IMR-90 (cell line): ENCODE measurements at regions not wholly inside any gene's neighbourhood (a gene's known extent, or its start where the extent isn't known, plus 50 kb on each side); places are given as distances from the start of the nearest gene placed in this dataset.

Experiments used
- ATAC-seq: fragments of 200-7000 bp; cut with Tn5 transposase; 2 replicates; pipeline ENCODE4 v1.9.1; 2020; ENCODE audit warnings: low read depth, mild to moderate bottlenecking, moderate library complexity
- BruUV-seq: library from RNA; stranded (reverse); fragments of 400-500 nt; replicated peaks from 2 replicates; lab custom pipeline; 2021; lab: Mats Ljungman, UMichigan
- CTCF ChIA-PET: fragments of 300-600 bp; formaldehyde crosslinking; extraction: SDS; loops from one replicate; lab custom pipeline; 2021; ENCODE audit warnings: antibody characterized with exemption; lab: Yijun Ruan, JAX
- POLR2A ChIA-PET: fragments of 300-600 bp; sonication (Branson Sonifier 250); formaldehyde crosslinking; loops from one replicate; lab custom pipeline; 2022; ENCODE audit warnings: antibody characterized with exemption; ENCODE audit not compliant: unreplicated experiment; lab: Charles Lee
- DNase-seq: peaks from one replicate; pipeline ENCODE4 v3.0.0; 2013
- H2AFZ ChIP-seq: replicated peaks from 2 replicates; pipeline ENCODE3; 2013; ENCODE audit warnings: low read length, mild to moderate bottlenecking; ENCODE audit not compliant: poor library complexity
- H2AK5ac ChIP-seq: 2 replicates; pipeline ENCODE4 v1.6.1; 2013; ENCODE audit warnings: low read depth, low read length, inconsistent platforms
- H2AK9ac ChIP-seq: replicated peaks from 2 replicates; pipeline ENCODE3; 2013; ENCODE audit warnings: mild to moderate bottlenecking, low read depth, low read length, moderate library complexity; ENCODE audit not compliant: poor library complexity
- H2BK120ac ChIP-seq: 2 replicates; pipeline ENCODE4 v1.6.1; 2013; ENCODE audit warnings: low read depth, low read length, inconsistent platforms
- H2BK15ac ChIP-seq: 3 replicates; pipeline ENCODE4 v1.6.1; 2013; ENCODE audit warnings: low read depth, low read length, inconsistent platforms
- H2BK20ac ChIP-seq: 2 replicates; pipeline ENCODE4 v1.6.1; 2013; ENCODE audit warnings: low read depth, mild to moderate bottlenecking, inconsistent platforms, low read length, moderate library complexity
- H2BK5ac ChIP-seq: 2 replicates; pipeline ENCODE4 v1.6.1; 2013; ENCODE audit warnings: mild to moderate bottlenecking, low read depth, low read length, inconsistent platforms; ENCODE audit not compliant: poor library complexity, severe bottlenecking
- H3K14ac ChIP-seq: replicated peaks from 2 replicates; pipeline ENCODE4 v1.6.1; 2013; ENCODE audit warnings: low read depth, low read length, inconsistent platforms
- H3K18ac ChIP-seq: 2 replicates; pipeline ENCODE4 v1.6.1; 2013; ENCODE audit warnings: low read depth, low read length, control low read depth
- H3K23ac ChIP-seq: 2 replicates; pipeline ENCODE4 v1.6.1; 2013; ENCODE audit warnings: low read depth, low read length, inconsistent platforms
- H3K27ac ChIP-seq: 2 replicates; pipeline ENCODE4 v1.5.1; 2013; ENCODE audit warnings: mild to moderate bottlenecking, control low read depth, low read length; ENCODE audit not compliant: insufficient read depth
- H3K27me3 ChIP-seq: 2 replicates; pipeline ENCODE4 v1.6.1; 2013; ENCODE audit warnings: low read length; ENCODE audit not compliant: control insufficient read depth, insufficient read depth
- H3K36me3 ChIP-seq: 2 replicates; pipeline ENCODE4 v1.6.1; 2013; ENCODE audit warnings: low read length, mixed read lengths; ENCODE audit not compliant: control insufficient read depth, insufficient read depth
- H3K4ac ChIP-seq: 2 replicates; pipeline ENCODE4 v1.6.1; 2013; ENCODE audit warnings: low read depth, low read length, inconsistent platforms
- H3K4me1 ChIP-seq: 2 replicates; pipeline ENCODE4 v1.6.1; 2013; ENCODE audit warnings: low read length, mixed read lengths; ENCODE audit not compliant: control insufficient read depth, insufficient read depth
- H3K4me2 ChIP-seq: 2 replicates; pipeline ENCODE4 v1.6.1; 2013; ENCODE audit warnings: low read depth, mild to moderate bottlenecking, control low read depth, low read length, moderate library complexity
- H3K4me3 ChIP-seq: 2 replicates; pipeline ENCODE4 v1.5.1; 2013; ENCODE audit warnings: low read depth, mild to moderate bottlenecking, control low read depth, low read length, moderate library complexity; ENCODE audit not compliant: insufficient read depth
- H3K56ac ChIP-seq: 2 replicates; pipeline ENCODE4 v1.6.1; 2013; ENCODE audit warnings: low read length, inconsistent platforms; ENCODE audit not compliant: insufficient read depth; ENCODE audit errors: extremely low read depth
- H3K79me1 ChIP-seq, 2 experiments: 2 replicates each; pipeline ENCODE4 v1.6.1; 2013; ENCODE audit warnings: low read length in 2 of 2, inconsistent platforms in 1 of 2, low read depth in 1 of 2
- H3K9ac ChIP-seq: 2 replicates; pipeline ENCODE4 v1.6.1; 2013; ENCODE audit warnings: low read depth, low read length, control low read depth
- H3K9me1 ChIP-seq: 2 replicates; pipeline ENCODE4 v1.6.1; 2013; ENCODE audit warnings: low read length, inconsistent platforms; ENCODE audit not compliant: insufficient read depth
- H3K9me3 ChIP-seq: 2 replicates; pipeline ENCODE4 v1.6.1; 2013; ENCODE audit warnings: low read length; ENCODE audit not compliant: control insufficient read depth, insufficient read depth
- H4K20me1 ChIP-seq: 2 replicates; pipeline ENCODE4 v1.6.1; 2013; ENCODE audit warnings: low read length, inconsistent platforms; ENCODE audit not compliant: insufficient read depth
- H4K5ac ChIP-seq: 2 replicates; pipeline ENCODE4 v1.6.1; 2013; ENCODE audit warnings: mild to moderate bottlenecking, low read depth, low read length, control low read depth
- H4K8ac ChIP-seq, 2 experiments: 2 replicates each; pipeline ENCODE4 v1.6.1; 2013; ENCODE audit warnings: low read depth in 2 of 2, low read length in 2 of 2, control low read depth in 1 of 2, inconsistent platforms in 1 of 2
- H4K91ac ChIP-seq: 2 replicates; pipeline ENCODE4 v1.6.1; 2013; ENCODE audit warnings: low read depth, low read length, inconsistent platforms; ENCODE audit not compliant: insufficient read depth
- CHD1 ChIP-seq: IDR thresholded peaks from 2 replicates; pipeline ENCODE4 v1.6.1; 2012; ENCODE audit warnings: low read depth, low read length, improper control_type of control experiment
- ELK1 ChIP-seq: fragments of 150-350 bp; IDR thresholded peaks from 2 replicates; pipeline ENCODE4 v1.6.1; 2016; ENCODE audit warnings: low read depth, mild to moderate bottlenecking, low read length, moderate library complexity, borderline replicate concordance
- MAFK ChIP-seq: IDR thresholded peaks from 2 replicates; pipeline ENCODE4 v1.6.1; 2012; ENCODE audit warnings: low read depth, low read length, improper control_type of control experiment
- MAZ ChIP-seq: IDR thresholded peaks from 2 replicates; pipeline ENCODE4 v1.6.1; 2012; ENCODE audit warnings: low read depth, mild to moderate bottlenecking, low read length, improper control_type of control experiment, moderate library complexity, borderline replicate concordance
- MXI1 ChIP-seq: IDR thresholded peaks from 2 replicates; pipeline ENCODE4 v1.6.1; 2012; ENCODE audit warnings: low read depth, mild to moderate bottlenecking, low read length, moderate library complexity, borderline replicate concordance
- NFE2L2 ChIP-seq: fragments of 150-350 bp; IDR thresholded peaks from 2 replicates; pipeline ENCODE4 v1.6.1; 2016; ENCODE audit warnings: low read depth, mild to moderate bottlenecking, low read length
- USF2 ChIP-seq: fragments of 150-350 bp; IDR thresholded peaks from 2 replicates; pipeline ENCODE4 v1.6.1; 2017; ENCODE audit warnings: mild to moderate bottlenecking, antibody characterized with exemption, low read length, low read depth
- WGBS, 2 experiments: methylation state at CpG; one replicate each; pipeline versions ENCODE4 v1.1.5 to v1.1.7; 2013; ENCODE audit warnings: missing lambda C conversion rate in 2 of 2; ENCODE audit not compliant: insufficient read length in 1 of 2; ENCODE audit errors: extremely low coverage in 2 of 2; 5-methylcytosine and 5-hydroxymethylcytosine counted together
- dilution Hi-C: fragments of 300-500 bp; cut with HindIII; formaldehyde crosslinking; loops from one replicate; pipeline ENCODE4 v1.14.3; 2018; ENCODE audit warnings: low sequenced_read_pairs; ENCODE audit not compliant: unreplicated experiment
- in situ Hi-C: fragments of 300-500 bp; cut with MboI; formaldehyde crosslinking; loops from 3 replicates; pipeline ENCODE4 v1.14.3; 2019; ENCODE audit warnings: low sequenced_read_pairs, inconsistent platforms, mixed read lengths
- intact Hi-C: fragments of 100-400 bp; cut with micrococcal nuclease; formaldehyde crosslinking; loops from 2 replicates; pipeline ENCODE4 v1.10.0; 2022

GRCh38 chr6:90759664-90760063 lies 172.8 kb upstream of the MAP3K7 start:
- Histone ChIP-seq H3K4me2 (no peak overlapping the region), H2AK9ac (no peak overlapping the region), H3K4me1 (no peaks in the 10 kb centered on the region), H3K4me3 (no peak overlapping the region), H3K23ac (no peak overlapping the region), H3K14ac (no peak overlapping the region), H3K9me3 (no peaks in the 10 kb centered on the region), H3K9me1 (no peaks in the 10 kb centered on the region), H4K91ac (no peak overlapping the region), H2BK120ac (no peak overlapping the region), H3K18ac (no peak overlapping the region), H2BK5ac (no peak overlapping the region), H2AFZ (no peak overlapping the region), H4K5ac (no peak overlapping the region), H2BK20ac (no peak overlapping the region), H3K9ac (no peak overlapping the region), H3K36me3 (no peaks in the 10 kb centered on the region), H2AK5ac (no peak overlapping the region), H3K27ac (no peak overlapping the region), H3K56ac (no peak overlapping the region), H3K4ac (no peak overlapping the region), H3K79me1 (no peaks in the 10 kb centered on the region), H3K27me3 (no peaks in the 10 kb centered on the region), H2BK15ac (no peak overlapping the region), H4K8ac (no peak overlapping the region), H4K20me1 (no peaks in the 10 kb centered on the region)
- in situ Hi-C loops: no loop called here
- DNase-seq: no peak
- no CpG with 5 or more reads among the region's 3 CpGs for WGBS, 2 experiments
- ChIA-PET CTCF (no interaction called here), POLR2A (no interaction called here)
- dilution Hi-C loops: no loop called here
- ATAC-seq: no peak
- BruUV-seq: no TSS peak
- TF ChIP-seq ELK1 (no peak), NFE2L2 (no peak), MXI1 (no peak), USF2 (no peak), MAZ (no peak), CHD1 (no peak), MAFK (no peak)
- intact Hi-C loops: no loop called here
